ENCODE measurements at regions not wholly inside any gene's neighbourhood (a gene's known extent, or its start where the extent isn't known, plus 50 kb on each side); places are given as distances from the start of the nearest gene placed in this dataset.

GRCh38 chr2:2704428-2705090 is 373.5 kb upstream of the MYT1L start:
- Histone ChIP-seq H3K4me3 (no peak overlapping the region), H3K4me1 (no peaks in the 10 kb centered on the region), H3K36me3 (no peaks in the 10 kb centered on the region), H3K27me3 (peaks cover 13% of the 10 kb centered on the region), H3K27ac (no peak overlapping the region), H3K9me3 (no peaks in the 10 kb centered on the region)
- WGBS = 61% methylated on average over 12 of the region's 13 CpGs
- no peak for TF ChIP-seq EP300 (IDR thresholded peaks at IDR 0.05)
- TF ChIP-seq, protein P1, sequence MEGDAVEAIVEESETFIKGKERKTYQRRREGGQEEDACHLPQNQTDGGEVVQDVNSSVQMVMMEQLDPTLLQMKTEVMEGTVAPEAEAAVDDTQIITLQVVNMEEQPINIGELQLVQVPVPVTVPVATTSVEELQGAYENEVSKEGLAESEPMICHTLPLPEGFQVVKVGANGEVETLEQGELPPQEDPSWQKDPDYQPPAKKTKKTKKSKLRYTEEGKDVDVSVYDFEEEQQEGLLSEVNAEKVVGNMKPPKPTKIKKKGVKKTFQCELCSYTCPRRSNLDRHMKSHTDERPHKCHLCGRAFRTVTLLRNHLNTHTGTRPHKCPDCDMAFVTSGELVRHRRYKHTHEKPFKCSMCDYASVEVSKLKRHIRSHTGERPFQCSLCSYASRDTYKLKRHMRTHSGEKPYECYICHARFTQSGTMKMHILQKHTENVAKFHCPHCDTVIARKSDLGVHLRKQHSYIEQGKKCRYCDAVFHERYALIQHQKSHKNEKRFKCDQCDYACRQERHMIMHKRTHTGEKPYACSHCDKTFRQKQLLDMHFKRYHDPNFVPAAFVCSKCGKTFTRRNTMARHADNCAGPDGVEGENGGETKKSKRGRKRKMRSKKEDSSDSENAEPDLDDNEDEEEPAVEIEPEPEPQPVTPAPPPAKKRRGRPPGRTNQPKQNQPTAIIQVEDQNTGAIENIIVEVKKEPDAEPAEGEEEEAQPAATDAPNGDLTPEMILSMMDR (IDR thresholded peaks at IDR 0.05) = no peak
- no peak for TF ChIP-seq POLR2A (IDR thresholded peaks at IDR 0.05)
- no peak for TF ChIP-seq POLR2AphosphoS5 (IDR thresholded peaks at IDR 0.05)
- no peak for DNase-seq (ENCODE audit: low spot score in 2 of 2)

GRCh38 chr2:2703762-2704427 is 372.8 kb upstream of the MYT1L start:
- no peaks in the 10 kb centered on the region for H3K36me3 ChIP-seq

GRCh38 chr2:2703172-2703571 is 372.1 kb upstream of the MYT1L start:
- 93% methylated on average over 3 of the region's 7 CpGs for WGBS

More at GRCh38 chr2:2703762-2704427, 372.8 kb upstream of the MYT1L start:
- no peaks in the 10 kb centered on the region for H3K4me1 ChIP-seq
- TF ChIP-seq POLR2A (IDR thresholded peaks at IDR 0.05) = no peak
- 83% methylated on average over 13 of the region's 17 CpGs for WGBS
- no peak overlapping the region for H3K4me3 ChIP-seq
- H3K27me3 ChIP-seq = peaks cover 7% of the 10 kb centered on the region
- no peak overlapping the region for H3K27ac ChIP-seq
- no peaks in the 10 kb centered on the region for H3K9me3 ChIP-seq
- no peak for DNase-seq (ENCODE audit: low spot score in 2 of 2)

DNA sequence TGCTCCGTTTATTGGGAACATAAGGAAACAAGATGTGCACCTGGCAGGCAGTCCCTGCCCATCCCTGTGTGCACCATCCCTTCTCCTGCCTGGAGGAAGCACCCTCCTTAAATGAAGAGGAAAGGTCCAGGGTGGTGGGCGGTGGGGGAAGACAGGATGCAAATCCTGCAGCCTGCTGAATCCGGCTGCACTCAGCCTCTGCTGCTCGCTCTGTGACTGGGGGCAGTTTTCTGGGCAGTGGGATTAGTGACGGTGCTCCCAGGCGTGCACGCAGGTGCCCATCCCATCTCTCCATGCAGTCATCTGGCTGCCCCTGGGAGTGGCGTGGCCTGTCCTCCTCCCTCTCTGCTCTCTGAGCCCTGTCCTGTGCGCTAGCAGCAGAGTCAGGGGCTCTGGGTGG is 371.3 kb upstream of the MYT1L start:
- 71% methylated on average over 9 of the region's 9 CpGs for WGBS

More at GRCh38 chr2:2703172-2703571, 372.1 kb upstream of the MYT1L start:
- no peak overlapping the region for H3K27ac ChIP-seq
- no peaks in the 10 kb centered on the region for H3K36me3 ChIP-seq
- peaks cover 7% of the 10 kb centered on the region for H3K27me3 ChIP-seq
- H3K4me1 ChIP-seq = no peaks in the 10 kb centered on the region
- DNase-seq (ENCODE audit: low spot score in 2 of 2) = no peak
- TF ChIP-seq POLR2AphosphoS5 (IDR thresholded peaks at IDR 0.05) = no peak
- TF ChIP-seq EP300 (IDR thresholded peaks at IDR 0.05) = no peak
- TF ChIP-seq, protein P1 (IDR thresholded peaks at IDR 0.05) = no peak
- TF ChIP-seq POLR2A (IDR thresholded peaks at IDR 0.05) = no peak
- no peak overlapping the region for H3K4me3 ChIP-seq
- H3K9me3 ChIP-seq = no peaks in the 10 kb centered on the region

DNA sequence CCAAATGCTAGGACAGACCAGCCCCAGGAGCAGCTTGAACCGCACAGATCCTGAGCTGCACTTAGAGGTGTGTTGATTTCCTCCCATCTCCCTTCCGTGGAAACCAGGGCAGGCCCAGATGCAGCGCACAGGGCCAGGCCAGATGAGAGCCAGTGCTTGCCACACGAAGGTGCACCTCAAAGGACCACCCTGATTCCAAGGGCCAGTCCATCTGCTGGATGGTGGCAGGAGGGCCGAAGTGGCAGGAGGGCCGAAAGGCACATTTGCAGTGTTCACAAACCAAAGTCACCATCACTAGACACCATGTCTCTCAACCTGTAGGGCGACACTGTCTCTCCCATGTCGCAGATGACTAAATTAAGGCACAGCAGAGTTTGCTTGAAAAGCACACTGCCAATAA is 370.7 kb upstream of the MYT1L start:
- TF ChIP-seq POLR2A (IDR thresholded peaks at IDR 0.05) (no peak), POLR2AphosphoS5 (IDR thresholded peaks at IDR 0.05) (no peak), EP300 (IDR thresholded peaks at IDR 0.05) (no peak)
- TF ChIP-seq, protein P1 (IDR thresholded peaks at IDR 0.05) = no peak
- 89% methylated on average over 7 of the region's 8 CpGs for WGBS

More for the DNA sequence above, 371.3 kb upstream of the MYT1L start:
- TF ChIP-seq POLR2AphosphoS5 (IDR thresholded peaks at IDR 0.05) (no peak), EP300 (IDR thresholded peaks at IDR 0.05) (no peak), POLR2A (IDR thresholded peaks at IDR 0.05) (no peak)
- TF ChIP-seq, protein P1 (IDR thresholded peaks at IDR 0.05) = no peak
- no peaks in the 10 kb centered on the region for H3K9me3 ChIP-seq
- DNase-seq (ENCODE audit: low spot score in 2 of 2) = no peak
- H3K27me3 ChIP-seq = peaks cover 7% of the 10 kb centered on the region
- no peaks in the 10 kb centered on the region for H3K4me1 ChIP-seq
- no peak overlapping the region for H3K4me3 ChIP-seq
- H3K27ac ChIP-seq = no peak overlapping the region
- no peaks in the 10 kb centered on the region for H3K36me3 ChIP-seq

More for the DNA sequence above, 370.7 kb upstream of the MYT1L start:
- Histone ChIP-seq H3K4me3 (no peak overlapping the region), H3K27me3 (peaks cover 7% of the 10 kb centered on the region), H3K36me3 (no peaks in the 10 kb centered on the region), H3K27ac (no peak overlapping the region), H3K9me3 (no peaks in the 10 kb centered on the region), H3K4me1 (no peaks in the 10 kb centered on the region)
- no peak for DNase-seq (ENCODE audit: low spot score in 2 of 2)

Data from suprapubic skin (tissue), 4 donors.